DMS53 (cell line): ENCODE measurements at regions not wholly inside any gene's neighbourhood (a gene's known extent, or its start where the extent isn't known, plus 50 kb on each side); places are given as distances from the start of the nearest gene placed in this dataset.
"Not testable (repeated sequence)": the region's sequence is repeated elsewhere in the genome, so short reads cannot be mapped to it uniquely, and the experiment has no call there.

ENCODE experiments used
- DNase-seq: peaks from one replicate; lab custom pipeline; 2025; lab: John Stamatoyannopoulos, UW

- not testable (repeated sequence) for DNase-seq
Observed at GRCh38 chr20:51123887-51124286, 101.0 kb upstream of the KCNG1 start.

GRCh38 chr20:51122931-51123658, 100.2 kb upstream of the KCNG1 start:
- no peak for DNase-seq

- no peak for DNase-seq
Observed at GRCh38 chr20:51121901-51122412, 99.0 kb upstream of the KCNG1 start.

GRCh38 chr20:51121272-51121671, 98.4 kb upstream of the KCNG1 start:
- no peak for DNase-seq

- DNase-seq, result no peak
Observed at GRCh38 chr20:51120868-51121267, 98.0 kb upstream of the KCNG1 start.

- no peak for DNase-seq
Observed at GRCh38 chr20:51120438-51120837, 97.5 kb upstream of the KCNG1 start.

- no peak for DNase-seq
Observed at GRCh38 chr20:51119914-51120313, 97.0 kb upstream of the KCNG1 start.

GRCh38 chr20:51118985-51119527, 96.1 kb upstream of the KCNG1 start:
- DNase-seq, result no peak

- DNase-seq, result no peak
Observed at GRCh38 chr20:51118216-51118615, 95.3 kb upstream of the KCNG1 start.

GRCh38 chr20:51116765-51117686, 94.1 kb upstream of the KCNG1 start:
- no peak for DNase-seq

- DNase-seq, result no peak
Observed at GRCh38 chr20:51111290-51111689, 88.4 kb upstream of the KCNG1 start.

- DNase-seq, result no peak
Observed at GRCh38 chr20:51108638-51109363, 85.9 kb upstream of the KCNG1 start.

- no peak for DNase-seq
Observed at GRCh38 chr20:51106011-51106410, 83.1 kb upstream of the KCNG1 start.

GRCh38 chr20:51104960-51105920, 82.3 kb upstream of the KCNG1 start:
- no peak for DNase-seq

GRCh38 chr20:51100617-51101016, 77.7 kb upstream of the KCNG1 start:
- no peak for DNase-seq

- no peak for DNase-seq
Observed at GRCh38 chr20:51098284-51098810, 75.4 kb upstream of the KCNG1 start.

GRCh38 chr20:51097351-51098120, 74.6 kb upstream of the KCNG1 start:
- no peak for DNase-seq

GRCh38 chr20:51096582-51097267, 73.8 kb upstream of the KCNG1 start:
- DNase-seq, result no peak
